ENCODE measurements at regions not wholly inside any gene's neighbourhood (a gene's known extent, or its start where the extent isn't known, plus 50 kb on each side); places are given as distances from the start of the nearest gene placed in this dataset.
A peak's percentile ranks its signal among the peaks of the same experiment; 100 is the strongest.

DNA sequence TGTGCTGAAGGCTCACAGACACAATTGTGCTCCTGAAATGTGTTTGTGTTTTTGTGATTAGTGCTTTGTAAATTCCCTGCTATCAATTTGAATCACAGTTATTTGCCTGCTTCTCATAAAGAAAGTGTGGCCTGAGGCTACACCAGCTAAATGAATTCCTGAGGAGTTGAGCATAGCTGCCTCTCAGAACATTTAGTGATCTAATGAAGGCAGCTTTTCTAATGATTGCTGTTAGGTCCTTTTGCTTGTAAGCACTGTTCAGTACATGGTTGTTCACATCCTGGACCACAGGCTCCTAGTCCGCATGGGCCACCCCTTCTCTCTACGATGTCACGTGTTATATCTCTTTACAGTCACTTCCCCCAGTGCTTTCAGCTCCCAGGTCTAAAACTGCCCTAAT lies 238.2 kb downstream of the B3GLCT start:
- H3K36me3 ChIP-seq (ENCODE audit: control insufficient read depth in 4 of 4, insufficient read depth in 4 of 4, low read length in 3 of 4) = no peaks in the 10 kb centered on the region
- CTCF ChIA-PET = interaction anchor here (0.9 kb wide), 1 partner anchor 8 kb away, joined by 3 read pairs; no protein-coding TSS in a partner anchor
- WGBS (ENCODE audit: insufficient coverage) = 100% methylated on average over 3 of the region's 3 CpGs
- H3K4me1 ChIP-seq (ENCODE audit: control extremely low read depth in 1 of 4, control insufficient read depth in 4 of 4, insufficient read depth in 4 of 4, low read length in 3 of 4) = peaks cover 0 to 6% (median 1%) of the 10 kb centered on the region in 4 experiments
- no peaks in the 10 kb centered on the region for H3K9me3 ChIP-seq (ENCODE audit: control extremely low read depth in 1 of 5, control insufficient read depth in 4 of 5, insufficient read depth in 2 of 5, low read depth in 1 of 5, low read length in 4 of 5)
- POLR2A ChIA-PET = no interaction called here
- no peak overlapping the region for H3K4me3 ChIP-seq (ENCODE audit: control insufficient read depth in 1 of 7, extremely low read depth in 1 of 7, insufficient read depth in 4 of 7, low read depth in 2 of 7, low read length in 6 of 7)
- H3K27ac ChIP-seq (ENCODE audit: insufficient read depth in 1 of 2, low read depth in 1 of 2, low read length in 2 of 2, poor library complexity in 1 of 2, severe bottlenecking in 2 of 2) = no peak overlapping the region
- peaks cover 0 to 5% (median 0%) of the 10 kb centered on the region in 5 experiments for H3K27me3 ChIP-seq (replicated peaks in 2 of 5; ENCODE audit: control insufficient read depth in 4 of 5, insufficient read depth in 5 of 5, low read length in 4 of 5)
- no peak for DNase-seq

DNA sequence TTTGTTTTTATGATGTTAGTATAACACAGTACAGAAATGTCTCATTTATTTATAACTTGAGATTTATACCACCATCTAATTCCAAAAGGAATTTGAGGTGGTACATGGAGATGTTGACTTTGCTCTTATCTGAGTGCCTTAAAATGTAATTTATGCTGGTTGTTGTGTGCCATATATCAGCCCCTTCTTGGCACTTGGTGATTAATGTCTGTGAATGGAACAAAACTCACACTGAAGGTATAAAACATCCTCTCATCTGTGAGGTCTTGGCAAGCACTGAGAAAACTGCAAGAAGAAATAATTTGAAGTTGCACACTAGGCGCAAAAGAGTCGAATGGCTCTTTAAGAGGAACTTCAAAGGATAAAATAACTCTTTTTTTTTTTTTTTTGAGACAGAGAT lies 240.4 kb downstream of the B3GLCT start:
- ChIA-PET CTCF (no interaction called here), POLR2A (no interaction called here)
- peaks cover 0 to 6% (median 1%) of the 10 kb centered on the region in 4 experiments for H3K4me1 ChIP-seq (ENCODE audit: control extremely low read depth in 1 of 4, control insufficient read depth in 4 of 4, insufficient read depth in 4 of 4, low read length in 3 of 4)
- no peaks in the 10 kb centered on the region for H3K9me3 ChIP-seq (ENCODE audit: control extremely low read depth in 1 of 5, control insufficient read depth in 4 of 5, insufficient read depth in 2 of 5, low read depth in 1 of 5, low read length in 4 of 5)
- no peak overlapping the region for H3K4me3 ChIP-seq (ENCODE audit: control insufficient read depth in 1 of 7, extremely low read depth in 1 of 7, insufficient read depth in 4 of 7, low read depth in 2 of 7, low read length in 6 of 7)
- no peaks in the 10 kb centered on the region for H3K36me3 ChIP-seq (ENCODE audit: control insufficient read depth in 4 of 4, insufficient read depth in 4 of 4, low read length in 3 of 4)
- WGBS (ENCODE audit: insufficient coverage) = 93% methylated on average over 2 of the region's 2 CpGs
- H3K27ac ChIP-seq (ENCODE audit: insufficient read depth in 1 of 2, low read depth in 1 of 2, low read length in 2 of 2, poor library complexity in 1 of 2, severe bottlenecking in 2 of 2) = no peak overlapping the region
- no peak for DNase-seq
- peaks cover 0 to 5% (median 0%) of the 10 kb centered on the region in 5 experiments for H3K27me3 ChIP-seq (replicated peaks in 2 of 5; ENCODE audit: control insufficient read depth in 4 of 5, insufficient read depth in 5 of 5, low read length in 4 of 5)

DNA sequence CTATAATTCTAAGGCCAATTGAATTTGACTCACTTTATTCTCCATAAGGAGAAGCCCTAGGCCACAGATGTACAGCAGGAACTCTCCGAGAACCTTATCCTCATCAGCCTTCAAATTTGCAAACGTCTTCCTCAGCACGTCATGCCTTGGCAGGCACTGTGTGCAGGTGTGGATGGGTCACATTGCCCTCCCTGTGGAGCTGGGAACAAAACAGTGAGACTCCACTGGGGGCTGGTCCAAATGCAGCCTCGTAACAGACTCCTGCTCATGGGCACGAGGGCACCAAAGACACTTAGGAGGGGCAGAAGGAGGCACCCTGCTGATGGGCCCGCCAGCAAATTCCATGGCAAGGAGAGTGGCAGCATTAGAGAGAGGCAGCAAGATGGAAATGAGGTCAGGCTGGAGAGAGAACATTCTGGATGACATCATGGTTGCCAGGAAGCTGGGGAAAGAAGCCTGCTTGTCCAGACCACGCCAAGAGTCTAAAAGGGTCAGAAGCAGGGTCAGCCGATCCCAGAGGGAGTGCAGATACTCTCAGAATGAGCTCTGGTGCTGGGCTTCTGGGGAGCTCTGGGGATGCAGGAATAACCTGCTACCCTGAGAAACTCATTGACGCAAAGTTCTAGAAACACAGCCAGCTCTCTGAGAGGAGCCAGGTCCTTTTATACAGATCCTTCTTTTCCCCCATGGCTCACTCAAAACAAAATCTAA lies 242.2 kb downstream of the B3GLCT start:
- POLR2A ChIA-PET = no interaction called here
- 95% methylated on average over 8 of the region's 9 CpGs for WGBS (ENCODE audit: insufficient coverage)

DNA sequence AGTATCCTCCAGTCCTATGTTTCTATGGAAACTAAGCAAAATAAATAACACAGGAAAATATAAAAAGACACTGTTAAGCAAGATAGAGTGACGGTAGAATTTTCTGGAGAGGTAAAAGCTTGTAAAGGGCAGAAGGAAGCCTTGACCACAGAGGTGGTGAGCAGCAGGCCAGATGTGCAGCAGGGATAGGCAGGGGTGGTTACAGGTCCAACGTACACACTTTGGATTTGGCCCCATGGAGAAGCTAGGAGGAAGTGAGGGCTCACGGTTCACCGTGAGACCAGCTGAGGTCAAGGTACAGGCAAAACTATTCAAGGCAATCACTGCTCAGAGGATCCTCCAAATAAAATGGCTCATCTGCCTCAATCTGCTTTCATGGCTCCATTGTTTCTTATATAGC lies 242.8 kb downstream of the B3GLCT start:
- H3K9me3 ChIP-seq (ENCODE audit: control extremely low read depth in 1 of 5, control insufficient read depth in 4 of 5, insufficient read depth in 2 of 5, low read depth in 1 of 5, low read length in 4 of 5) = no peaks in the 10 kb centered on the region
- H3K27ac ChIP-seq (ENCODE audit: insufficient read depth in 1 of 2, low read depth in 1 of 2, low read length in 2 of 2, poor library complexity in 1 of 2, severe bottlenecking in 2 of 2) = no peak overlapping the region
- H3K27me3 ChIP-seq (replicated peaks in 2 of 5; ENCODE audit: control insufficient read depth in 4 of 5, insufficient read depth in 5 of 5, low read length in 4 of 5) = peaks cover 0 to 2% (median 0%) of the 10 kb centered on the region in 5 experiments
- peaks cover 0 to 6% (median 1%) of the 10 kb centered on the region in 4 experiments for H3K4me1 ChIP-seq (ENCODE audit: control extremely low read depth in 1 of 4, control insufficient read depth in 4 of 4, insufficient read depth in 4 of 4, low read length in 3 of 4)
- POLR2A ChIA-PET = no interaction called here
- 43% methylated on average over 4 of the region's 4 CpGs for WGBS (ENCODE audit: insufficient coverage)
- no peak overlapping the region for H3K4me3 ChIP-seq (ENCODE audit: control insufficient read depth in 1 of 7, extremely low read depth in 1 of 7, insufficient read depth in 4 of 7, low read depth in 2 of 7, low read length in 6 of 7)
- DNase-seq = peak; percentile 3 to 66 (median 42)
- no peaks in the 10 kb centered on the region for H3K36me3 ChIP-seq (ENCODE audit: control insufficient read depth in 4 of 4, insufficient read depth in 4 of 4, low read length in 3 of 4)
- CTCF ChIA-PET = interaction anchor here (0.7 to 1.6 kb wide), 4 partner anchors 9 to 18 kb away, joined by 4 to 6 read pairs (median 6); no protein-coding TSS in a partner anchor

More for the DNA sequence above, 242.2 kb downstream of the B3GLCT start:
- H3K27me3 ChIP-seq (replicated peaks in 2 of 5; ENCODE audit: control insufficient read depth in 4 of 5, insufficient read depth in 5 of 5, low read length in 4 of 5) = peaks cover 0 to 4% (median 0%) of the 10 kb centered on the region in 5 experiments
- H3K27ac ChIP-seq (ENCODE audit: insufficient read depth in 1 of 2, low read depth in 1 of 2, low read length in 2 of 2, poor library complexity in 1 of 2, severe bottlenecking in 2 of 2) = no peak overlapping the region
- H3K9me3 ChIP-seq (ENCODE audit: control extremely low read depth in 1 of 5, control insufficient read depth in 4 of 5, insufficient read depth in 2 of 5, low read depth in 1 of 5, low read length in 4 of 5) = no peaks in the 10 kb centered on the region
- no peaks in the 10 kb centered on the region for H3K36me3 ChIP-seq (ENCODE audit: control insufficient read depth in 4 of 4, insufficient read depth in 4 of 4, low read length in 3 of 4)
- H3K4me1 ChIP-seq (ENCODE audit: control extremely low read depth in 1 of 4, control insufficient read depth in 4 of 4, insufficient read depth in 4 of 4, low read length in 3 of 4) = peaks cover 0 to 6% (median 1%) of the 10 kb centered on the region in 4 experiments
- DNase-seq = no peak
- CTCF ChIA-PET = interaction anchor here (0.7 to 1.6 kb wide), 3 partner anchors 8 to 18 kb away, joined by 5 to 6 read pairs (median 6); no protein-coding TSS in a partner anchor
- no peak overlapping the region for H3K4me3 ChIP-seq (ENCODE audit: control insufficient read depth in 1 of 7, extremely low read depth in 1 of 7, insufficient read depth in 4 of 7, low read depth in 2 of 7, low read length in 6 of 7)

DNA sequence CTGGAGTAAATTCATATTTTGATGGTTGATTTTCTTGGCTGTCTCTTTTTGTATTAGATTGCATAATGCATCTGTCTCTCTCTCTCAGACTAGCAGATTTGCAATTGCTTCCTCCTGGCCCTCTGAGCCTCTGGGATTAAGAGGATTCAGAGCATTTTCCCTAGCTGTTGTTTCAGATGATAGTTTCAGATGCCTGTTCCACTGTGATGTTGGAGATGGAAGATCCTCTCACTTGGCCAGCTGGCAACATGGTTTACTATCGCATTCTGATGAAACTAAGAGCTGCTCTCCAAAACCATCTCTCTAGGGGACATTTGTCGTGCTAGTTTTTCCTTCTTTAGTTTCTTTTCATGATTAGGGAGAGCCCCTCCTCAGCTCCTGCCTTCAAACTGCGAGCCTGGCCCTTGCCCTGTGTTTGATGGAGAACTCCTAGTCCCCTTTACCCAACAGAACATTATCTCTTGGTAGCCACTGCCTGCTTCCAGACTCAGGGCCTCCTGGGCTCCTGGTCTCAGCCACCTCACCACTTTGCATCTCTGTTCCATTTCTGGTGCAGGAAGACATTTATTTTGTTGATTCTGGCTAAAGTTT lies 244.6 kb downstream of the B3GLCT start:
- Histone ChIP-seq H3K27me3 (replicated peaks in 2 of 5; ENCODE audit: control insufficient read depth in 4 of 5, insufficient read depth in 5 of 5, low read length in 4 of 5) (peaks cover 0 to 2% (median 0%) of the 10 kb centered on the region in 5 experiments), H3K36me3 (ENCODE audit: control insufficient read depth in 4 of 4, insufficient read depth in 4 of 4, low read length in 3 of 4) (no peaks in the 10 kb centered on the region), H3K27ac (ENCODE audit: insufficient read depth in 1 of 2, low read depth in 1 of 2, low read length in 2 of 2, poor library complexity in 1 of 2, severe bottlenecking in 2 of 2) (no peak overlapping the region), H3K4me1 (ENCODE audit: control extremely low read depth in 1 of 4, control insufficient read depth in 4 of 4, insufficient read depth in 4 of 4, low read length in 3 of 4) (peaks cover 0 to 6% (median 1%) of the 10 kb centered on the region in 4 experiments), H3K4me3 (ENCODE audit: control insufficient read depth in 1 of 7, extremely low read depth in 1 of 7, insufficient read depth in 4 of 7, low read depth in 2 of 7, low read length in 6 of 7) (no peak overlapping the region), H3K9me3 (ENCODE audit: control extremely low read depth in 1 of 5, control insufficient read depth in 4 of 5, insufficient read depth in 2 of 5, low read depth in 1 of 5, low read length in 4 of 5) (no peaks in the 10 kb centered on the region)
- ChIA-PET POLR2A (no interaction called here), CTCF (no interaction called here)
- 97% methylated on average over 3 of the region's 3 CpGs for WGBS (ENCODE audit: insufficient coverage)
- DNase-seq = no peak

DNA sequence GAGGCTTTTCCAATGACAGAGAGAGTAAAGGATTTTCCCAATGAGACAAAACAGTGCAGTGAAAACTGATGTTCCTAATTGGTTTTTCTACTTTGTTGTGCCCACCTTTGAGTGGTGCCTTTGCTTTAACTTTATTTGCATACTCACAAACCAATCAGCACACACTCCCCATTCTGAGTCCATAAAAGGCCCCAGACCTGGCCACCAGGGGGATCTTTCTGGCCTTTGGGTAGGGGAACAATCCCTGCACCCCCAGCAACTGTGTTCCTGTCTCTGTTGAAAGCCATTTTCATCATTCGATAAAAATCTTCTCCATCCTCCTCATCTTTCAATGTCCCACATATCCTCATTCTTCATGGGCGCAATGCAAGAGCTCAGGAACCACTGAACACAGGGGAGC lies 252.8 kb downstream of the B3GLCT start:
- POLR2A ChIA-PET = no interaction called here
- 93% methylated on average over 2 of the region's 2 CpGs for WGBS (ENCODE audit: insufficient coverage)
- Histone ChIP-seq H3K27me3 (replicated peaks in 2 of 5; ENCODE audit: control insufficient read depth in 4 of 5, insufficient read depth in 5 of 5, low read length in 4 of 5) (peaks cover 0 to 1% (median 0%) of the 10 kb centered on the region in 5 experiments), H3K9me3 (ENCODE audit: control extremely low read depth in 1 of 5, control insufficient read depth in 4 of 5, insufficient read depth in 2 of 5, low read depth in 1 of 5, low read length in 4 of 5) (no peaks in the 10 kb centered on the region), H3K36me3 (ENCODE audit: control insufficient read depth in 4 of 4, insufficient read depth in 4 of 4, low read length in 3 of 4) (no peaks in the 10 kb centered on the region), H3K4me1 (ENCODE audit: control extremely low read depth in 1 of 4, control insufficient read depth in 4 of 4, insufficient read depth in 4 of 4, low read length in 3 of 4) (no peaks in the 10 kb centered on the region), H3K4me3 (ENCODE audit: control insufficient read depth in 1 of 7, extremely low read depth in 1 of 7, insufficient read depth in 4 of 7, low read depth in 2 of 7, low read length in 6 of 7) (no peak overlapping the region), H3K27ac (ENCODE audit: insufficient read depth in 1 of 2, low read depth in 1 of 2, low read length in 2 of 2, poor library complexity in 1 of 2, severe bottlenecking in 2 of 2) (no peak overlapping the region)
- CTCF ChIA-PET = no interaction called here
- no peak for DNase-seq

DNA sequence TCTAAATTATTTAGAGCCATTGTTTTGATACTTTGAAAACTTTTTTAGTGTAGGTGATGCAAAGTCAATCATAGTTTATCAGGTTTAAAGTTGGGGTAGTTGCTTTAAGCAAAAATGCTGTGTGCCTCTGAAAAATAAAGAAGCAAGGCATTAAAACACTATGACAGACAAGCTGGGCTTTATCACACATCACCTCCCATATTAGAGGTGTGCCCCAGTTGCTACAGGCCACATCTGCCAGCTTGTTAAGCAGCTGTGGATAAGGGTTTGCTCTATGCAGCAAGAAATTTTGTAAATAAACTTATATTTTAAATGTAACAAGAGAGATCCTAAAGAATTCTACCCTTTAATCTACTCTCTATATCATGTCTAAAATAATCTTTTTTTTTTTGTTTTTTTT lies 255.8 kb downstream of the B3GLCT start:
- POLR2A ChIA-PET = no interaction called here
- CTCF ChIA-PET = no interaction called here
- no peaks in the 10 kb centered on the region for H3K4me1 ChIP-seq (ENCODE audit: control extremely low read depth in 1 of 4, control insufficient read depth in 4 of 4, insufficient read depth in 4 of 4, low read length in 3 of 4)
- no peak overlapping the region for H3K4me3 ChIP-seq (ENCODE audit: control insufficient read depth in 1 of 7, extremely low read depth in 1 of 7, insufficient read depth in 4 of 7, low read depth in 2 of 7, low read length in 6 of 7)
- peaks cover 0 to 1% (median 0%) of the 10 kb centered on the region in 5 experiments for H3K27me3 ChIP-seq (replicated peaks in 2 of 5; ENCODE audit: control insufficient read depth in 4 of 5, insufficient read depth in 5 of 5, low read length in 4 of 5)
- peaks cover 0 to 2% (median 0%) of the 10 kb centered on the region in 5 experiments for H3K9me3 ChIP-seq (ENCODE audit: control extremely low read depth in 1 of 5, control insufficient read depth in 4 of 5, insufficient read depth in 2 of 5, low read depth in 1 of 5, low read length in 4 of 5)
- H3K36me3 ChIP-seq (ENCODE audit: control insufficient read depth in 4 of 4, insufficient read depth in 4 of 4, low read length in 3 of 4) = no peaks in the 10 kb centered on the region
- H3K27ac ChIP-seq (ENCODE audit: insufficient read depth in 1 of 2, low read depth in 1 of 2, low read length in 2 of 2, poor library complexity in 1 of 2, severe bottlenecking in 2 of 2) = no peak overlapping the region
- DNase-seq = no peak

Data from common myeloid progenitor, CD34-positive (primary cell).